PC-3 (cell line): ENCODE measurements at regions not wholly inside any gene's neighbourhood (a gene's known extent, or its start where the extent isn't known, plus 50 kb on each side); places are given as distances from the start of the nearest gene placed in this dataset.

ENCODE experiments used
- ATAC-seq: fragments of 200-7000 bp; cut with Tn5 transposase; 2 replicates; pipeline ENCODE4 v1.9.1; 2020; ENCODE audit warnings: mild to moderate bottlenecking, moderate library complexity
- BruUV-seq: library from RNA; stranded (reverse); fragments of 400-500 nt; replicated peaks from 2 replicates; lab custom pipeline; 2021; lab: Mats Ljungman, UMichigan
- CTCF ChIA-PET: fragments of 300-600 bp; sonication (Branson Sonifier 250); formaldehyde crosslinking; loops from one replicate; lab custom pipeline; 2022; ENCODE audit warnings: antibody characterized with exemption; lab: Charles Lee
- POLR2A ChIA-PET: fragments of 300-600 bp; sonication (Branson Sonifier 250); formaldehyde crosslinking; loops from one replicate; lab custom pipeline; 2022; ENCODE audit warnings: antibody characterized with exemption; ENCODE audit not compliant: unreplicated experiment; lab: Charles Lee
- DNase-seq: peaks from one replicate; pipeline ENCODE4 v3.0.0-alpha.2; 2015
- H2AFZ ChIP-seq: fragments of 300-600 bp; sonication (generic); 2 replicates; pipeline ENCODE4 v1.6.0; 2016; ENCODE audit warnings: antibody characterized with exemption, low read length
- H3F3A ChIP-seq: fragments of 300-600 bp; sonication (generic); one replicate; pipeline ENCODE4 v1.6.0; 2017; ENCODE audit warnings: antibody characterized with exemption, low read length, control low read depth, mild to moderate bottlenecking; ENCODE audit not compliant: unreplicated experiment
- H3K27ac ChIP-seq: fragments of 300-600 bp; sonication (generic); 2 replicates; pipeline ENCODE4 v1.5.1; 2016; ENCODE audit warnings: mild to moderate bottlenecking, low read length
- H3K27me3 ChIP-seq: fragments of 300-600 bp; sonication (generic); 2 replicates; pipeline ENCODE4 v1.6.1; 2016; ENCODE audit warnings: low read length, mixed read lengths
- H3K36me3 ChIP-seq: fragments of 300-600 bp; sonication (generic); 2 replicates; pipeline ENCODE4 v1.6.1; 2016; ENCODE audit warnings: low read depth, mixed run types, low read length, mixed read lengths
- H3K4me1 ChIP-seq: fragments of 300-600 bp; sonication (generic); 2 replicates; pipeline ENCODE4 v1.5.1; 2016; ENCODE audit warnings: low read length; ENCODE audit not compliant: insufficient read depth
- H3K4me2 ChIP-seq: fragments of 300-600 bp; sonication (generic); 2 replicates; pipeline ENCODE4 v1.6.0; 2016; ENCODE audit warnings: low read length
- H3K4me3 ChIP-seq: fragments of 300-600 bp; sonication (generic); 2 replicates; pipeline ENCODE4 v1.5.1; 2016; ENCODE audit warnings: mild to moderate bottlenecking, low read length, mixed read lengths
- H3K79me2 ChIP-seq: fragments of 300-600 bp; sonication (generic); 2 replicates; pipeline ENCODE4 v1.6.1; 2017; ENCODE audit warnings: low read length, mixed read lengths
- H3K9ac ChIP-seq: fragments of 300-600 bp; sonication (generic); 2 replicates; pipeline ENCODE4 v1.6.0; 2016; ENCODE audit warnings: mild to moderate bottlenecking, low read length
- H3K9me2 ChIP-seq: fragments of 300-600 bp; sonication (generic); replicated peaks from 2 replicates; pipeline ENCODE4 v1.6.1; 2016; ENCODE audit warnings: mixed run types, low read length, mixed read lengths
- H3K9me3 ChIP-seq: fragments of 300-600 bp; sonication (generic); 2 replicates; pipeline ENCODE4 v1.6.1; 2016; ENCODE audit warnings: low read length, mixed read lengths
- H4K20me1 ChIP-seq: fragments of 300-600 bp; sonication (generic); 2 replicates; pipeline ENCODE4 v1.6.1; 2016; ENCODE audit warnings: low read length, mixed read lengths
- CTCF ChIP-seq: fragments of 300-600 bp; sonication (generic); conservative IDR thresholded peaks from 2 replicates; pipeline ENCODE4 v1.5.1; 2017; ENCODE audit warnings: antibody characterized with exemption, low read depth, mild to moderate bottlenecking, low read length
- EZH2 ChIP-seq: fragments of 300-600 bp; sonication (generic); IDR thresholded peaks from one replicate; pipeline ENCODE4 v1.6.1; 2017; ENCODE audit warnings: antibody characterized with exemption, mild to moderate bottlenecking, low read length; ENCODE audit not compliant: unreplicated experiment
- EZH2phosphoT487 ChIP-seq: fragments of 300-600 bp; sonication (generic); IDR thresholded peaks from 2 replicates; pipeline ENCODE4 v1.6.1; 2018; ENCODE audit warnings: mild to moderate bottlenecking, antibody characterized with exemption, low read length, borderline replicate concordance
- intact Hi-C: fragments of 100-400 bp; cut with micrococcal nuclease; formaldehyde crosslinking; loops from 2 replicates; pipeline ENCODE4 v1.9.0; 2023

- H3F3A ChIP-seq, result no peaks in the 10 kb centered on the region
- peaks cover 6% of the 10 kb centered on the region; the same call in 1 of the 2 replicates for H3K9me3 ChIP-seq
- no peaks in the 10 kb centered on the region for H3K27me3 ChIP-seq
- H2AFZ ChIP-seq, result no peak overlapping the region
- no peak overlapping the region for H3K27ac ChIP-seq
- DNase-seq (no peak), ATAC-seq (no peak)
- H4K20me1 ChIP-seq, result no peaks in the 10 kb centered on the region
- H3K4me3 ChIP-seq, result no peak overlapping the region
- intact Hi-C loops, result no loop called here
- H3K4me2 ChIP-seq, result no peak overlapping the region
- ChIA-PET POLR2A (no interaction called here), CTCF (no interaction called here)
- no peaks in the 10 kb centered on the region for H3K79me2 ChIP-seq
- BruUV-seq, result no TSS peak
- no peak overlapping the region for H3K9ac ChIP-seq
- no peaks in the 10 kb centered on the region for H3K36me3 ChIP-seq
- no peaks in the 10 kb centered on the region for H3K4me1 ChIP-seq
- TF ChIP-seq EZH2phosphoT487, result no peak
- TF ChIP-seq CTCF, result no peak
- TF ChIP-seq EZH2, result no peak
- H3K9me2 ChIP-seq, result no peaks in the 10 kb centered on the region
These were observed 989.5 kb downstream of the MRPL39 start for GRCh38 chr21:24617819-24618218.

- no peak for DNase-seq
- no TSS peak for BruUV-seq
- ATAC-seq, result no peak
These were observed 1013.2 kb downstream of the MRPL39 start for GRCh38 chr21:24594082-24594481.

More at GRCh38 chr21:24594082-24594481, 1013.2 kb downstream of the MRPL39 start:
- CTCF ChIA-PET, result no interaction called here
- no peak overlapping the region for H3K27ac ChIP-seq
- no peak overlapping the region for H3K9ac ChIP-seq
- POLR2A ChIA-PET, result no interaction called here
- intact Hi-C loops, result no loop called here
- no peaks in the 10 kb centered on the region for H3K4me1 ChIP-seq
- H3K27me3 ChIP-seq, result no peaks in the 10 kb centered on the region
- H3K4me3 ChIP-seq, result no peak overlapping the region
- no peaks in the 10 kb centered on the region for H3K9me3 ChIP-seq
- no peaks in the 10 kb centered on the region for H4K20me1 ChIP-seq
- H3K79me2 ChIP-seq, result no peaks in the 10 kb centered on the region
- no peak overlapping the region for H2AFZ ChIP-seq
- no peaks in the 10 kb centered on the region for H3K9me2 ChIP-seq
- no peaks in the 10 kb centered on the region for H3K36me3 ChIP-seq
- no peaks in the 10 kb centered on the region for H3F3A ChIP-seq
- H3K4me2 ChIP-seq, result no peak overlapping the region
- TF ChIP-seq EZH2phosphoT487, result no peak
- TF ChIP-seq EZH2, result no peak
- no peak; the same call in 1 of the 2 replicates for TF ChIP-seq CTCF
